ACC112 (cell line): ENCODE measurements at regions not wholly inside any gene's neighbourhood (a gene's known extent, or its start where the extent isn't known, plus 50 kb on each side); places are given as distances from the start of the nearest gene placed in this dataset.
"Not testable (repeated sequence)": the region's sequence is repeated elsewhere in the genome, so short reads cannot be mapped to it uniquely, and the experiment has no call there.

Experiments
- H2AFZ ChIP-seq: fragments of 200-600 bp; sonication (generic); one replicate; pipeline ENCODE4 v1.6.0; 2017; ENCODE audit warnings: antibody characterized with exemption, low read length; ENCODE audit not compliant: unreplicated experiment
- H3K27ac ChIP-seq: fragments of 200-600 bp; sonication (generic); 2 replicates; pipeline ENCODE4 v1.5.1; 2014; ENCODE audit warnings: low read depth, mild to moderate bottlenecking, antibody characterized with exemption, low read length, moderate library complexity
- H3K27me3 ChIP-seq: fragments of 200-600 bp; sonication (generic); 2 replicates; pipeline ENCODE4 v1.6.1; 2014; ENCODE audit warnings: mild to moderate bottlenecking, antibody characterized with exemption, low read length, moderate library complexity, mixed read lengths; ENCODE audit not compliant: insufficient read depth
- H3K36me3 ChIP-seq: fragments of 200-600 bp; sonication (generic); 2 replicates; pipeline ENCODE4 v1.6.1; 2016; ENCODE audit warnings: mild to moderate bottlenecking, antibody characterized with exemption, low read length, moderate library complexity, mixed read lengths; ENCODE audit not compliant: insufficient read depth
- H3K4me1 ChIP-seq: fragments of 200-600 bp; sonication (generic); one replicate; pipeline ENCODE4 v1.6.1; 2016; ENCODE audit warnings: low read length, mixed read lengths; ENCODE audit not compliant: insufficient read depth, unreplicated experiment, control insufficient read depth
- H3K4me3 ChIP-seq: fragments of 200-600 bp; sonication (generic); 2 replicates; pipeline ENCODE4 v1.5.1; 2014; ENCODE audit warnings: mild to moderate bottlenecking, low read depth, low read length
- H3K79me2 ChIP-seq: fragments of 200-600 bp; sonication (generic); one replicate; pipeline ENCODE4 v1.6.0; 2016; ENCODE audit warnings: low read length; ENCODE audit not compliant: control insufficient read depth, unreplicated experiment, insufficient read depth

GRCh38 chr3:159039286-159039685, 237.4 kb downstream of the MFSD1 start:
- H3K79me2 ChIP-seq, result no peaks in the 10 kb centered on the region
- H3K4me3 ChIP-seq, result no peak overlapping the region
- H3K36me3 ChIP-seq, result no peaks in the 10 kb centered on the region
- H2AFZ ChIP-seq, result no peak overlapping the region
- H3K27ac ChIP-seq, result no peak overlapping the region
- H3K27me3 ChIP-seq, result no peaks in the 10 kb centered on the region
- no peaks in the 10 kb centered on the region for H3K4me1 ChIP-seq

- H3K27me3 ChIP-seq, result no peaks in the 10 kb centered on the region
- H3K4me3 ChIP-seq, result no peak overlapping the region
- no peak overlapping the region for H3K27ac ChIP-seq
- H3K79me2 ChIP-seq, result no peaks in the 10 kb centered on the region
- no peaks in the 10 kb centered on the region for H3K36me3 ChIP-seq
- no peak overlapping the region for H2AFZ ChIP-seq
- no peaks in the 10 kb centered on the region for H3K4me1 ChIP-seq
These were observed 243.5 kb downstream of the MFSD1 start for GRCh38 chr3:159045279-159045885.

GRCh38 chr3:159047361-159047760, 245.5 kb downstream of the MFSD1 start:
- H3K36me3 ChIP-seq, result no peaks in the 10 kb centered on the region
- H3K79me2 ChIP-seq, result no peaks in the 10 kb centered on the region
- no peak overlapping the region for H3K27ac ChIP-seq
- H2AFZ ChIP-seq, result no peak overlapping the region
- H3K4me3 ChIP-seq, result no peak overlapping the region
- H3K4me1 ChIP-seq, result no peaks in the 10 kb centered on the region
- H3K27me3 ChIP-seq, result no peaks in the 10 kb centered on the region

GRCh38 chr3:159052494-159052893, 250.6 kb downstream of the MFSD1 start:
- not testable (repeated sequence) for H3K36me3 ChIP-seq, H2AFZ ChIP-seq, H3K4me3 ChIP-seq, H3K27me3 ChIP-seq, H3K79me2 ChIP-seq, H3K4me1 ChIP-seq, H3K27ac ChIP-seq

GRCh38 chr3:159057621-159058020, 255.8 kb downstream of the MFSD1 start:
- H3K27ac ChIP-seq, result no peak overlapping the region
- no peak overlapping the region for H3K4me3 ChIP-seq
- H3K79me2 ChIP-seq, result no peaks in the 10 kb centered on the region
- H3K36me3 ChIP-seq, result no peaks in the 10 kb centered on the region
- H3K4me1 ChIP-seq, result peaks cover 9% of the 10 kb centered on the region
- no peaks in the 10 kb centered on the region for H3K27me3 ChIP-seq
- H2AFZ ChIP-seq, result no peak overlapping the region

GRCh38 chr3:159058859-159059258, 257.0 kb downstream of the MFSD1 start:
- Histone ChIP-seq H3K36me3 (no peaks in the 10 kb centered on the region), H3K27me3 (no peaks in the 10 kb centered on the region), H2AFZ (no peak overlapping the region), H3K4me1 (peaks cover 9% of the 10 kb centered on the region), H3K4me3 (no peak overlapping the region), H3K27ac (no peak overlapping the region), H3K79me2 (no peaks in the 10 kb centered on the region)

- no peak overlapping the region for H2AFZ ChIP-seq
- no peak overlapping the region for H3K27ac ChIP-seq
- no peaks in the 10 kb centered on the region for H3K79me2 ChIP-seq
- no peaks in the 10 kb centered on the region for H3K27me3 ChIP-seq
- no peak overlapping the region for H3K4me3 ChIP-seq
- H3K36me3 ChIP-seq, result no peaks in the 10 kb centered on the region
- peaks cover 9% of the 10 kb centered on the region for H3K4me1 ChIP-seq
These were observed 257.5 kb downstream of the MFSD1 start for GRCh38 chr3:159059395-159059794.

GRCh38 chr3:159062734-159063410, 261.0 kb downstream of the MFSD1 start:
- no peaks in the 10 kb centered on the region for H3K79me2 ChIP-seq
- no peaks in the 10 kb centered on the region for H3K36me3 ChIP-seq
- peaks cover 3% of the 10 kb centered on the region for H3K4me1 ChIP-seq
- no peaks in the 10 kb centered on the region for H3K27me3 ChIP-seq
- H2AFZ ChIP-seq, result no peak overlapping the region
- H3K4me3 ChIP-seq, result no peak overlapping the region
- no peak overlapping the region for H3K27ac ChIP-seq

GRCh38 chr3:159069091-159069490, 267.2 kb downstream of the MFSD1 start, which contains the start of gene IQCJ:
Gene IQCJ (plus strand): TSS chr3:159069319.
- H3K36me3 ChIP-seq, result no peaks in the 10 kb centered on the region
- H3K79me2 ChIP-seq, result no peaks in the 10 kb centered on the region
- no peak within 1 kb of the TSS for H2AFZ ChIP-seq
- no peak within 1 kb of the TSS for H3K4me3 ChIP-seq
- no peak within 1 kb of the TSS for H3K27ac ChIP-seq
- H3K27me3 ChIP-seq, result no peaks in the 10 kb centered on the region
- H3K4me1 ChIP-seq, result no peaks in the 10 kb centered on the region

- no peaks in the 10 kb centered on the region for H3K36me3 ChIP-seq
- no peaks in the 10 kb centered on the region for H3K4me1 ChIP-seq
- no peaks in the 10 kb centered on the region for H3K79me2 ChIP-seq
- no peak overlapping the region for H2AFZ ChIP-seq
- no peaks in the 10 kb centered on the region for H3K27me3 ChIP-seq
- no peak overlapping the region for H3K4me3 ChIP-seq
- H3K27ac ChIP-seq, result no peak overlapping the region
These were observed 268.1 kb downstream of the MFSD1 start for GRCh38 chr3:159069866-159070425.
